Lower leg skin (tissue), 4 donors: ENCODE measurements at regions not wholly inside any gene's neighbourhood (a gene's known extent, or its start where the extent isn't known, plus 50 kb on each side); places are given as distances from the start of the nearest gene placed in this dataset.
"Not testable (repeated sequence)": the region's sequence is repeated elsewhere in the genome, so short reads cannot be mapped to it uniquely, and the experiment has no call there.

Experiments
- DNase-seq, 2 donors: peaks; one replicate each; pipeline ENCODE4 v3.0.0-alpha.2; 2019; ENCODE audit warnings: low spot score in 2 of 2
- H3K4me3 ChIP-seq: fragments of 200-600 bp; sonication (generic); 2 replicates; pipeline ENCODE4 v1.5.1; 2017; ENCODE audit warnings: mild to moderate bottlenecking, low read depth; ENCODE audit not compliant: poor library complexity, severe bottlenecking
- POLR2A ChIP-seq, 2 donors: fragments of 450-650 bp; IDR thresholded peaks; one replicate each; pipeline ENCODE4 v1.6.1; 2016 to 2017; ENCODE audit warnings: antibody characterized with exemption in 2 of 2, mild to moderate bottlenecking in 1 of 2, moderate library complexity in 1 of 2
- WGBS, 2 donors: methylation state at CpG; one replicate each; pipeline ENCODE4 v1.1.5; 2018; 5-methylcytosine and 5-hydroxymethylcytosine counted together
- intact Hi-C: fragments of 100-400 bp; cut with DNase I; formaldehyde crosslinking; loops from one replicate; pipeline ENCODE4 v1.15.0; 2023; ENCODE audit warnings: low total_unique reads
- TF ChIP-seq, protein P1 (sequence below), 3 donors: fragments of 450-650 bp; IDR thresholded peaks; one replicate each; pipeline ENCODE4 v1.5.1; 2016; ENCODE audit warnings: antibody characterized with exemption in 3 of 3, mild to moderate bottlenecking in 3 of 3, moderate library complexity in 2 of 3

DNA sequence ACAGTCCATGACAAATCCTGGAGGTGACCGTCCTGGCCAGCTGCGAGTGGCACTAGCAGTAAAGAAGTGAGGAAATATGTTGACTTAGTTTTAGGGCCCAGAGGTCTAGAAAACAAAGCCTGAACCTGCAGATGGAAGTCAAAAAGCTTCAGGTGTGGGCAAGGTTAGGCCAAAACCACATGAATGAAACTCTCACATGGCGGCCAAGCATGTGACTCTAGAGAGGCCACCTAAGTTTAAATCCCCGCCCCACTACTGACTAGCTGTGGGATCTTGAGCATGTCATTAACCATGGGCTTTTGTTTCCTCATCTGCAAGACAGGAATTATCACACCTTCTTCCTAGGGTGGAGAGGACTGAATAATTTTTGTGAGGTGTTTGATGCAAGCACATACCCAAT, 148.2 kb upstream of the DAB1 start:
- no peak for DNase-seq
- H3K4me3 ChIP-seq: no peak overlapping the region
- 88 to 94% methylated on average over 4 of the region's 4 CpGs for WGBS, 2 donors
- intact Hi-C loops: no loop called here
- TF ChIP-seq, protein P1, sequence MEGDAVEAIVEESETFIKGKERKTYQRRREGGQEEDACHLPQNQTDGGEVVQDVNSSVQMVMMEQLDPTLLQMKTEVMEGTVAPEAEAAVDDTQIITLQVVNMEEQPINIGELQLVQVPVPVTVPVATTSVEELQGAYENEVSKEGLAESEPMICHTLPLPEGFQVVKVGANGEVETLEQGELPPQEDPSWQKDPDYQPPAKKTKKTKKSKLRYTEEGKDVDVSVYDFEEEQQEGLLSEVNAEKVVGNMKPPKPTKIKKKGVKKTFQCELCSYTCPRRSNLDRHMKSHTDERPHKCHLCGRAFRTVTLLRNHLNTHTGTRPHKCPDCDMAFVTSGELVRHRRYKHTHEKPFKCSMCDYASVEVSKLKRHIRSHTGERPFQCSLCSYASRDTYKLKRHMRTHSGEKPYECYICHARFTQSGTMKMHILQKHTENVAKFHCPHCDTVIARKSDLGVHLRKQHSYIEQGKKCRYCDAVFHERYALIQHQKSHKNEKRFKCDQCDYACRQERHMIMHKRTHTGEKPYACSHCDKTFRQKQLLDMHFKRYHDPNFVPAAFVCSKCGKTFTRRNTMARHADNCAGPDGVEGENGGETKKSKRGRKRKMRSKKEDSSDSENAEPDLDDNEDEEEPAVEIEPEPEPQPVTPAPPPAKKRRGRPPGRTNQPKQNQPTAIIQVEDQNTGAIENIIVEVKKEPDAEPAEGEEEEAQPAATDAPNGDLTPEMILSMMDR (IDR thresholded peaks at IDR 0.05): no peak
- TF ChIP-seq POLR2A (IDR thresholded peaks at IDR 0.05): no peak

DNA sequence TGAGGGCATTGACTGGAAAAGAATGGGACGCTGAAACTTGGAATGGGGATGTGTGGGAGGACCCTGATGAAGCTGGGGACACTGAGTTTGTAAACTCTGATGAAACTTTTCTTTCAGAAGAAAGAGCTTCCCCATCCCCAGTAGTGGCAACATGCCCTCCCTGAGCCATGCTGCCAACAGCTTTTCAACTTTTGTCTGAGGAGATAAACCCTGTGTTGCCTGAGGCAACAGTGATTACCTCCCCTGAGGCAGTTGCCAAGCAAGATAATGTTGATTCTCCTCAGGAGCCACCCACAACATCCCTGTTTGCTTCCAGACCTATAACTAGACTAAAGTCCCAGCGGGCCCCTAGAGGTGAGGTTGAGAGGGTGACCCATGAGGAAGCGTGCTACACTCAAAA, 134.2 kb upstream of the DAB1 start:
- H3K4me3 ChIP-seq, intact Hi-C loops, DNase-seq: not testable (repeated sequence)
- 87 to 92% methylated on average over 3 of the region's 3 CpGs for WGBS, 2 donors

GRCh38 chr1:57553666-57554065, 129.8 kb upstream of the DAB1 start:
- no peak overlapping the region for H3K4me3 ChIP-seq
- 56 to 61% methylated on average over 5 of the region's 5 CpGs for WGBS, 2 donors
- DNase-seq: no peak
- TF ChIP-seq POLR2A (IDR thresholded peaks at IDR 0.05): no peak
- TF ChIP-seq, protein P1 (IDR thresholded peaks at IDR 0.05): no peak
- intact Hi-C loops: no loop called here

GRCh38 chr1:57551476-57551875, 127.6 kb upstream of the DAB1 start:
- no peak for DNase-seq
- intact Hi-C loops: no loop called here
- TF ChIP-seq, protein P1 (IDR thresholded peaks at IDR 0.05): no peak
- no peak overlapping the region for H3K4me3 ChIP-seq
- 70 to 74% methylated on average over 4 of the region's 4 CpGs for WGBS, 2 donors

- TF ChIP-seq POLR2A (IDR thresholded peaks at IDR 0.05): no peak
- TF ChIP-seq, protein P1 (IDR thresholded peaks at IDR 0.05): no peak
- intact Hi-C loops: no loop called here
- no peak for DNase-seq
- WGBS, 2 donors: 20 to 26% methylated on average over 1 of the region's 1 CpG
- H3K4me3 ChIP-seq: no peak overlapping the region
These were observed 126.2 kb upstream of the DAB1 start for GRCh38 chr1:57550092-57550491.

DNA sequence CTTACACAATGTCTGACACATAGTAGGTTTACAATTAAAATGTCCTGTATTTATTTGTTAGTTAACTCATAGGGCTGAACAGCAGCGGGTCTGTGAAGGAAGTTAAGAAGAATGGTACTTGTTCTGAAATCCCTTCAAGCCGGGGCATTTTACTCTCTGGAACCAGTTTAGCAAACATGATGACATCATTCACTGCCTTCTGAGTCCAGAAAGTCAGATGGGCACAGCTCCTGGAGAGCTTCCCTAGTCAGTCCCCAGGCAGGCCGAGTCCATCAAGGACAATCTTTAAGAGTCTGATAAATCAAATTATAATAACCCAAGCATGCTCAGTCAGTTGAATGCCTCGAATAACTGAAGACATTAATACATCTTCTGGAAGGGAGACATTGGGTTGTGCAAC, 125.4 kb upstream of the DAB1 start:
- H3K4me3 ChIP-seq: no peak overlapping the region
- no peak for TF ChIP-seq POLR2A (IDR thresholded peaks at IDR 0.05)
- TF ChIP-seq, protein P1 (IDR thresholded peaks at IDR 0.05): no peak
- 45 to 49% methylated on average over 4 of the region's 4 CpGs for WGBS, 2 donors
- intact Hi-C loops: no loop called here
- no peak for DNase-seq
